HT-29 (cell line): ENCODE measurements at regions not wholly inside any gene's neighbourhood (a gene's known extent, or its start where the extent isn't known, plus 50 kb on each side); places are given as distances from the start of the nearest gene placed in this dataset.

Experiments
- DNase-seq: peaks from one replicate; pipeline ENCODE4 v3.0.0-alpha.2; 2015; ENCODE audit warnings: low spot score

- no peak for DNase-seq
These were observed 185.4 kb downstream of the TTLL7 start for GRCh38 chr1:83813576-83813975.

- no peak for DNase-seq
These were observed 188.8 kb downstream of the TTLL7 start for GRCh38 chr1:83810144-83810543.

GRCh38 chr1:83808536-83808935 lies 190.4 kb downstream of the TTLL7 start:
- DNase-seq = no peak

- no peak for DNase-seq
These were observed 191.1 kb downstream of the TTLL7 start for GRCh38 chr1:83807821-83808220.

GRCh38 chr1:83807231-83807630 lies 191.7 kb downstream of the TTLL7 start:
- no peak for DNase-seq

GRCh38 chr1:83805921-83806320 lies 193.0 kb downstream of the TTLL7 start:
- no peak for DNase-seq

- no peak for DNase-seq
These were observed 196.3 kb downstream of the TTLL7 start for GRCh38 chr1:83802460-83803152.

GRCh38 chr1:83802023-83802422 lies 196.9 kb downstream of the TTLL7 start:
- DNase-seq = no peak

- no peak for DNase-seq
These were observed 198.9 kb downstream of the TTLL7 start for GRCh38 chr1:83800066-83800465.

- DNase-seq = no peak
These were observed 199.3 kb downstream of the TTLL7 start for GRCh38 chr1:83799594-83799993.

GRCh38 chr1:83798965-83799364 lies 200.0 kb downstream of the TTLL7 start:
- DNase-seq = no peak

GRCh38 chr1:83796409-83796808 lies 202.5 kb downstream of the TTLL7 start:
- no peak for DNase-seq

- no peak for DNase-seq
These were observed 204.5 kb downstream of the TTLL7 start for GRCh38 chr1:83794384-83794783.

GRCh38 chr1:83791821-83792437 lies 207.0 kb downstream of the TTLL7 start:
- no peak for DNase-seq

- DNase-seq = no peak
These were observed 208.5 kb downstream of the TTLL7 start for GRCh38 chr1:83790446-83790845.

GRCh38 chr1:83787246-83787998 lies 211.5 kb downstream of the TTLL7 start:
- DNase-seq = no peak

GRCh38 chr1:83781667-83782066 lies 217.3 kb downstream of the TTLL7 start:
- no peak for DNase-seq

- DNase-seq = no peak
These were observed 219.4 kb downstream of the TTLL7 start for GRCh38 chr1:83779565-83779964.

GRCh38 chr1:83777758-83778101 lies 221.2 kb downstream of the TTLL7 start:
- DNase-seq = no peak

- DNase-seq = no peak
These were observed 221.8 kb downstream of the TTLL7 start for GRCh38 chr1:83776913-83777757.

GRCh38 chr1:83775977-83776603 lies 222.8 kb downstream of the TTLL7 start:
- DNase-seq = no peak

GRCh38 chr1:83773059-83773458 lies 225.9 kb downstream of the TTLL7 start:
- DNase-seq = no peak
